ENCODE measurements at regions not wholly inside any gene's neighbourhood (a gene's known extent, or its start where the extent isn't known, plus 50 kb on each side); places are given as distances from the start of the nearest gene placed in this dataset.
A peak's percentile ranks its signal among the peaks of the same experiment; 100 is the strongest.
"Not testable (repeated sequence)": the region's sequence is repeated elsewhere in the genome, so short reads cannot be mapped to it uniquely, and the experiment has no call there.

DNA sequence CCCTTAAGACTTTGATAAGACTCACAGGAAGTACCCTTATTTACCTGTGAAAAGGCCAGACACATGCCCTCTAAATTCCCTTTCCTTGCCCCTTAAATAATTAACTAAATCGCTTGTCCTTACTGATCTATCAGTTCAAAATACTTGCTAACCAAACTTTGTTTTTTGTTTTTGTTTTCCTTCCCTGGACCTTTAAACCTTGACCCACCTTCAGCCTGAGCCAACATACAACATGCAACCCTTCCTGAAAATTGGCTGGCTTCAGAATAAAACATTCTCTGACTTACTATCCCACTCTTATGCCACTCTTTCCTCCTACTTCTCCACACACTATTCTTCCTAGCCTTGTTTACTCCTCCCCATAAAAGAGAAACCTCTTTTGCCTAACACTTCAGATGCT lies 448.1 kb upstream of the TRAM1L1 start:
- DNase-seq (ENCODE audit: low read depth in 4 of 4, low spot score in 2 of 4) = no peak

DNA sequence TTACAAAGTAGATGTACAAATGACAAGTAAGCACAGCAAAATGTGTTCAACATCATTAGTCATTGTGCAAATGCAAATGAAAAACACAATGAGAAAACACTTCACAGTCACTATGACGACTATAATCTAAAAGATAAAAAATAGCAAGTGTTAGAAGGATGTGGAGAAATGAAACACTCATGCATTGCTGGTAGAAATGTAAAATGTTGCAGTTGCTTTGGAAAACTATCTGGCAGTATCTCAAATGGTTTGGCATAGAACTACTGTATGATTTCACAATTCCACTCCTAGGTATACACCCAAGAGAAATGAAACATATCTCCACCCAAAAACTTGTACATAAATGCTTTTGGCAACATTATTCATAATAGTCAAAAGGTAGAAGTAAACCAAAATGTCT lies 459.7 kb upstream of the TRAM1L1 start:
- no peak for DNase-seq (ENCODE audit: low read depth in 4 of 4, low spot score in 2 of 4)

DNA sequence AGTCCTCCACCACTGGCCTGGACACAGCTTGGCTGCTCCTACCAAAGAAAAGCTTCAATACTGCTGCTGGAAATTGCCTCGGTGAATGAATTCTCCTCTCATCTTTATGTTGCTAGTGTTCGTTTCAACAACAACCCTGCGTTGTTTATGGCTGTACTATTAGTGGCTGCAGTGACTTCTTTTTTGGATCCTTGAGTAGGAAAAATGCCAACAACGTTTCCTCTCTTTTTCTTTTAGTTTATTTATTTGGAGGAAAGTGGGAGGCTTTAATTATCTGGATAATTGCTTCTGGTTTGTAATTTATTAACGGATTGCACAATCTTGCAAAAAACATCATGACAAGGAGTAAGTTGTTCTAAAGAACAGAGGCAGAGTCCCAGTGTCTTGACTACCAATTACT lies 464.1 kb upstream of the TRAM1L1 start:
- peak in 1 of 4 donors; percentile 3 for DNase-seq (ENCODE audit: low read depth in 4 of 4, low spot score in 2 of 4)

DNA sequence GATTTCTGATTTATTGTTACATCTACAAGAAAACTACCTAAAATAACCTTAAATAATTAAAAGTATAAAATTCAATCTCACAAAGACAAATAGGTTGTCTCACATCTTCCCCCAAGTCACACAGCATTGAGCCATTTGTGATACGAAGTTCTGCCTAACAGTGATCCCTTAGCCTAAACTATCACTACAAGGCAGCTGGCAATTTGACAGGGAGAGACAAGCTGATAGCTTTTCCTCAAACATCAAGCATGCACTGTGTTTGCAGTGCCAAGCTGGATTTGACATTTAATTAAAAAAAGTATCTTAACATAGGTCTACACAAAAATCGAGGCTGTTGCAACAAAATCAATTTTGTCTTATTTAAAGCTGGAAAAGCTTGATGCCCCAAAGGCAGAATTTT lies 464.7 kb upstream of the TRAM1L1 start:
- no peak for DNase-seq (ENCODE audit: low read depth in 4 of 4, low spot score in 2 of 4)

DNA sequence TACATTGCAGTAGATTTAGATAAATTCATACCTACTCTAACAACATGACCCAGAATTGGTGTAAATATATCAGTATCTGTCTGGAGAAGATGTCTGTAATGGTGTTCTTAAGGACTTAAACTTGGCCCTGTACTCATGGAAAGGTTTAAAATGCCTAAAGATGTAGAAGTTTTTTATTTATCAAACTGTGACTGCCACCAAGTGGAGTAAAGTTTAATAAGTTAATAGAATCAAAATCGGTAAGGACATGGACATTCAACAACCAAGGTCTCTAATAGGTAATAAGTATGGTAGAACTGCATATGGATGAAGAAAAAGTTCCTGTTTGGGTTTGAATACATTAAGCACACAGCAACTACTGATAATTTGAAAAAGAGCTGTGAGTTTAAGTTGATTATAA lies 474.0 kb upstream of the NDST3 start:
- DNase-seq (ENCODE audit: low read depth in 4 of 4, low spot score in 2 of 4) = no peak

DNA sequence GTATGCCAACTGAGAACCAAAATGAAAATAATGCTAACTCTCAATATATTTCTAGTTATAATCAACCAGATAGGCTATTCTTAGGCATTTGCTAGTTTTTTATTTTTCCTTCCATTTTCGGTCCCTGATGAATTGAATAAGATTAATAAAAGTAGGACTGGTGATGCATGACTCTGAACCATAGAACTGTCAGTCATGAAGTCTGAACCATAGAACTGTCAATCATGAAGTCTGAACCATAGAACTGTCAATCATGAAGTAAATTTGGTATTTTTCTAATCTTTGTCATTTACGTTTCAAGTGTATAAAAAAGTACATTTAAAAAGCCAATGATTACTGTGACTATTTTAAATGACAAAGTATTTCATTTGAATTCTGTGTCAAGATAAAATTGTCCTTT lies 460.2 kb upstream of the NDST3 start:
- DNase-seq (ENCODE audit: low read depth in 4 of 4, low spot score in 2 of 4) = no peak

DNA sequence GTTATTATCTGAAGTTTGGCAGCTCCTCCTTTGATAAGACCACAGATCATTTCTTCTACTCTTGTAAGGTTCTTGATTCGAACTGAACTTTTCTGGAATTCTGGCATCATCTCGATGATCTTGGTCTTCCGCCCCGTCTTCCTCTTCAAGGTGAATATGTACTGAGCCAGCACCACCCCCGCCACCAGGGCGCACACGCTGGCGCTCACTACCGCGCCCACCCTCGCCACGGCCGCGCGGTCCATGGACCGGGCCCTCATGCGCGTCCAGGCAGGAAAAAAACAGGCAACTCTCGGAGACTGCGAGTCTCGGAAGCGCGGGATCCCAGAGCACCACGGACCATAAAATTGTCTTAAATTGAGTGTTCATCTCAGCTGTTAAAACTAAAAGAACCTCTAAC lies 458.4 kb upstream of the NDST3 start:
- DNase-seq (ENCODE audit: low read depth in 4 of 4, low spot score in 2 of 4) = no peak

DNA sequence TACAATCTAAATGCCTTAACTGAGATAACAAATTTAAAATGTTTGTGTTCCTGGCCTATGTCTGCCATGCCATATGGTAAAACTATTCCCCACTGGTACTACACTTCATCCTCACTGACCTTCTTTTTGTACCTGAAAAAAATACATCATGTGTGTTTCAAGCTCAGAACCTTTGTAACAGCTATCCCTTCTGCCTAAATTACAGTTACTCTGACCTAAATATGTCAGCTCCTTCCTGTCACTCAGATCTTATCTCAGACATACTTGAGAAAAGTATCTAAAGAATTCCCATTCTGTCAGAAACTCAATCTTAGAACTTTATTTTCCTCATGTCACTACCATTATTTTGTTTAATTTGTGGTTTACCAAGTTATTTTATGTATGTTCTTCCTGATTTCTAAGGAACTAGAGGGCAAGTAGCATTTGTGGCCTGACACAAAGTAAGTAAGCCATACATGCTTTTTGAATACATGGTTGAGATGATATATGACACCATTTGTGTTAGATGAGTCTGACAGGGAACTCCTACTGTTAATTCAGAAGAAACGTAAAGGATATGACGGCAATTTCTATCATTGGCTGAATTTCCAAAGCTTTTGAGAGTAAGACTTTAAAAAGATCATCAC lies 456.5 kb upstream of the NDST3 start:
- DNase-seq (ENCODE audit: low read depth in 4 of 4, low spot score in 2 of 4) = no peak

DNA sequence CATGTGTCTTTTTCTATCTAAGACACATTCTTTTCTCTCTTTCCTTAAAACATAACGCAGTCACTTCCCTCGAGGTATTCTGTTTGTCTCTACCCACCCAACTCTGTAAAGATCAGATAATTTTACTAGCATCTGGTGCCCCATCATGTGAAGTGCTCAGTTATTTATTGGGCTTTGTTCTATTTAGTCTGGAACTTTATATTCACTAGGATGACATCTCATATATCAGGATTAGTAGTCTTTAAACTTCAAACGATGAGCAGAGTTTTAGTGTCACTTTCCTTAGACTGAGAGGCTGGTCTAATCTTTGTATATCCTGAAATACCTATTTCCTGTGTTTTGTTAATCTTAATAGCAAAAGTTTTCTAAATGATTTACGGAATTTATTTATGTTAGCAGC lies 445.5 kb upstream of the NDST3 start:
- no peak for DNase-seq (ENCODE audit: low read depth in 4 of 4, low spot score in 2 of 4)

DNA sequence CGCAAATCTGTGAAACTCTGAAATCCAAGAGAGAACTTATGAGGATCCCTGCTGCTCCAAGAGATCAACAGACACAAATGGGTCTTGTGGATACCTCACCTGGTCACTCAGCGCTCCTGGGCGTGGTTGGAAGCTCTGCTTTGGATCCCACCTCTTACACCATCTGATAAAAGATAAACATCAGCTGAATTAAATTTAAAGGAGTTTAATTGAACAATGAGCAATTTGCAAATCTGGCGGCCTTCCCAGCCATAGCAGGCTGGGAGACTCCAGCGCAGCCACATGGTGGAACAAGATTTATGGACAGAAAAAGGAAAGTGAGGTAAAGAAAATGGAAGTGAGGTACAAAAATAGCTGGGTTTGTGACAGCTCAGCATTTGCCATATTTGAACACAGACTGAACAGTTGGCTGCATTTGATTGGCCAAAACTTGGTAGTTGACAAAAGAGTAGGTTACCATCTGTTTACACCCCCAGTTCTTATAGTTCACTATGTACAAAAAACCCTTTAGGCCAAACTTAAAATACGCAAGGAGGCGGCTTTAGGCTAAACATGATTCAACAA lies 437.3 kb upstream of the NDST3 start:
- no peak for DNase-seq (ENCODE audit: low read depth in 4 of 4, low spot score in 2 of 4)

DNA sequence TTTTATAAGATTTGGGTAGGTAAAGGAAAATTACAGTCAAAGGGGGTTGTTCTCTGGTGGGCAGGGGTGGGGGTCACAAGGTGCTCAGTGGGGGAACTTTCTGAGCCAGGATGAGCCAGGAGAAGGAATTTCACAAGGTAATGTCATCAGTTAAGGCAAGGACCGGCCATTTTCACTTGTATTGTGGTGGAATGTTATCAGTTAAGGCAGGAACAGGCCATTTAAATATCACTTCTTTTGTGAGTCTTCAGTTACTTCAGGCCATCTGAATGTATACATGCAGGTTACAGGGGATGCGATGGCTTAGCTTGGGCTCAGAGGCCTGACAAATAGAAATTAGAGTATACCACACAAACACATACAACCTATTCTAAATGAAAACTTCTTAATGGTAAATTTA lies 434.9 kb upstream of the NDST3 start:
- not testable (repeated sequence) for DNase-seq (ENCODE audit: low read depth in 4 of 4, low spot score in 2 of 4)

DNA sequence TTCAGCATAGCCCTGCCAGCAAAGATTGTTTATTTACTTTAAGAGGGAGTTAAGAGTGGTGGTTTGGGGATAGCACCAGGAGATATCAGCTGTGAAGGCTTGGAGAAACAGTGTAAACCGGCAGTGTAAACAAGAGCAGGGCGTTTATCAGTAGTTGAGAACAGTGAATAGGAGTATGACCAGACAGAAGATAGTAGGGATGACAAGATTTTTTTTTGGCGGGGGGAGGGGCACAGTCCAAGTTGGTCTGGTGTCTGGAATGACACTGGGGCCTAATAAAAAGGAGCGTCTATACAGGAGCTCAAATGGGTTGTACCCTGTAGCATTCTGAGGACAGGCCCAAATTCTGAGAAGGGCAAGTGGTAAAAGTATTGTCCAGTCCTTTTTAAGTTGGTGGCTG lies 433.4 kb upstream of the NDST3 start:
- DNase-seq (ENCODE audit: low read depth in 4 of 4, low spot score in 2 of 4) = not testable (repeated sequence)

DNA sequence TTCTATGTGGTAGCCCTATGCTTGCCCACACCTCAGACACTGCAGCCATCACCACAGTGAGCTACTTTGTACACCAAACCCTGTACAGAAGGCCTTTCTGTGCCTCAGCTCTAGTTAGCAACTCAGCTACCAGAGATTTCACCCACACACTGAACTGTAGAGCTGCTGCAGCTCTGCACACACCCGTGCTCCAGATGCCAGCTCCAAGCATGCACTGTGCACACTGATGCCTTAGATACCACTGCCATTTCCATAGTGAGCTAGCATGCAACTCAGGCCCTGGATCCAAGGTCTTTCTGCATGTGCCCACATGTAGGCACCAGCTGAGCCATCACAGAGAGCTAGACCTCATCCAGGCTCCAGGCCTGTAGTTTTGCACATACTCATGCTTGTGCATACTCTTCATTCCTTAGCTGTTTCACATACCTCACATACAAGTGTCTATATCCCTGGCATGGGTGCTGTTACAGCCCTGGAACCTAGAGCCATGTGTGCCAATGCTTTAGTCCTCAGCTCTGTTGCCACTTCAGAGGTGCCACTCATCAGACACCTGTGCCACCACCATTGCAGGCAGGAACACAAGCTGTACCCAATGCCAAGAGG lies 423.5 kb upstream of the NDST3 start:
- DNase-seq (ENCODE audit: low read depth in 4 of 4, low spot score in 2 of 4) = no peak

DNA sequence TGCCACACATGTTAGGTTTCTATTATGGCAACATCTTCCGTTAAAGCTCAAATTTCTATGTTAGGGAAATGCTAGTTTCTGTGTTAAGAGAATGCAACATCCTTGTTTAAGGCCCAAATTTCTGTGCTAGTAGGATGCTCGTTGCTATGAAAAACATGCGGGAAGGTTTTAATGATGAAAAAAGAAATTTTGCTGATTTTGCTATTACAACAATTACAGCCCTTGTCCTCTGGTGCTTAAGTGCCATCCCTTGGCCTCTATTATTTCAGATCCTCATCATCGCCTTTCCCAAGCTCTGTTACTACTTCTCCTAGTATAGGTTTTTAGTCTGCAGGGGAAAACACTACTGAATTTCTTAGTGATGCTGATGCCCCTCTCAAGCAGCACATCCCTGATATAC lies 412.6 kb upstream of the NDST3 start:
- no peak for DNase-seq (ENCODE audit: low read depth in 4 of 4, low spot score in 2 of 4)

DNA sequence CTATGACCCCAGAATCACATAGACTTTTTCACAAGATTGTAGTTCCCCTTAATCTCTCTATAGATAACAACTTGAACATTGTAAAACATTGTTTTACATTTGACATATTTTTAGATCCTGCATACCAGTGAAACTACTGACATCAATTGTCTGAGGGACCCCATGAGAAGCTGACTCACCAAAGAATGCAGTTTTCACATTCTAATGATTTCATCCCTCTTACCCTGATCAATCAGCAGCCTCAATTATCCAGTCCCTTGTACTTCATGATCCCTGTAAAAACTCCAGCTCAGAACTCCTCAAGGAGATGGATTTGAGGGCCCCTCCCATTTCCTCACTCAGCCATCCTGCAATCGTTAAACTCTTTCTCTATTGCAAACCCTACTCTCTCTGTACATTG lies 411.0 kb upstream of the NDST3 start:
- DNase-seq (ENCODE audit: low read depth in 4 of 4, low spot score in 2 of 4) = no peak

DNA sequence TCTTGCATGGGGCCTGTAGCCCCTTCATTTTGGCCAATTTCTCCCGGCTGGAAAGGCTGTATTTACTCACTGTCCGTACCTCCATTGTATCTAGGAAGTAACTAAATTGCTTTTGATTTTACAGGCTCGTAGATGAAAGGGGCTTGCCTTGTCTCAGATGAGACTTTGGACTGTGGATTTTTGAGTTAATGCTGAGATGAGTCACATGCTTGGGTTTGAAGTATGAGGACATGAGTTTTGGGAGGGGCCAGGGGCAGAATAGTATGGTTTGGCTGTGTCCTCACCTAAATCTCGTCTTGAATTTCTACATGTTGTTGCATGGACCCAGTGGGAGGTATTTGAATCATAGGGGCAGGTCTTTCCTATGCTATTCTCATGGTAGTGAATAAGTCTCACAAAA lies 407.6 kb upstream of the NDST3 start:
- no peak for DNase-seq (ENCODE audit: low read depth in 4 of 4, low spot score in 2 of 4)

DNA sequence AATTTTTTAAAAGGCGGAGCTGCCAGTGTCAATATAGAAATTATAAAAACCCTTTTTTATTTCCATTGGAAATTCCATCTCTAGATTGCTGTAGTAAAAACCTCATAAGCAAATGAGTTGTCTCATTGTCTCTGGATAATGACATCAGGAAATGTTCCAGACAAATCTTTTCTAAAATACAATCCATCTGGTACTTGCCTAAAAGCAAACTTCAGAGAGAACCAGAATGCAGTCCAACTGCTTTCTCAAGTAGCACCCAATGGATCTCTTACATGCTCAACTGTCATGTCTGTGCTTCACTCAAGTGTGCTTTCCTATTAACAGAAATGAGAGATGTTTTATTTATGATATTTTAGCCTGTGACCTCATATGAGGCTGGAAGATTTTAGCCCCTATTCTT lies 399.6 kb upstream of the NDST3 start:
- no peak for DNase-seq (ENCODE audit: low read depth in 4 of 4, low spot score in 2 of 4)

DNA sequence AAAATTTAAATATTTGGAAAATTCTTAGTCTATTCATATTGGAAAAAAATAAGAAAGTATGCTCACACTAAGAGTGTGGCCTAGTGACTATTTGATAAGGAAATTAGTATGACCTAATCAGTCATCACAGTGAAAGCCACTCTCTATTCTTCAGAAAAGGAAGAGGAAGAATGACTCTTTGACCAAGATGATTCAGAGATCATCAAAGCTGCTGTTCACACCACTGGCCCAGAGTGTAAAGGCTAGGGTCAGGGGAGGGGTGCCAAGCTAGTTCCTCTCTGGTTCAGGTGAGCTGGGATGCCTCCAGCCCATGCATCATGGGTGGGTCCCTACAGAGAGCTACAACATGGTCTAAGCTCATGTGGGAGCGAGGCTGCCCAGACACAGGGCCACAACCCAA lies 396.9 kb upstream of the NDST3 start:
- no peak for DNase-seq (ENCODE audit: low read depth in 4 of 4, low spot score in 2 of 4)

DNA sequence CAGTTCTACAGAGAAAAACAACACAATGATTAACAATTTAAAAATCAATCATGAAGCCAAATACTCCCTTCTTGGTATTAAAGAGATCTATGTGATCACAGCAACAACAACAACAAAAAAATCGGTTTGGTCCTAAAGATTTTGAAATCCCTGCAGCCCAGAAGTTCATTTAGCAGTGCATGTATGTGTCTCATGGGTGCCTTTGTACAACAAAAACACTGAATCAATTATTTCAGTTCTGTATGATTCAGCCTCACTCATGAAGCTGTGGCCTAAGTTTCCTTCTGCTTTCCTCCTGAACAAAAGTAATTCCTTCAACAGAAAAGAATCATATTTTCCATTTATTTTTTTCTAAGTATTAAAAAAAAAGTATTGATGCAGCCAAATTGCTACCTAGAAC lies 393.4 kb upstream of the NDST3 start:
- DNase-seq (ENCODE audit: low read depth in 4 of 4, low spot score in 2 of 4) = no peak

DNA sequence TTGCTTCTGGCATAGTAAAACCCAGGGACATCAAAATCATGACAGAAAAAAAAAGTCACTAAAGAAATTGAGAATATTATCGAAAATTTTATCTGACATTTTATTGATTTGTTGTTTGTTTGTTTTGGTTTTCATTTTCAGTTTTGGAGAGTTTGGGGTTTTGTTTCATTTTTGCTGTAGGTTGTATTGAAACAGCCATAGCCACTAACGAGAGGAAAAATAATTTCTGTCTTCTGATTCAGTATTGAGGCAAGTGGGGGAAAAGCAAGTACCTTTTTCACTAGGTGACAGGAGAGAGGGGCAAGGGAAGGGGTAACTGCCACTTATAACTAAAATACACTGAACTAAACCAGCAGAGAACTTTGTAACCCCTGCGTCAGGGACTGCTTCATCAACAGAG lies 392.8 kb upstream of the NDST3 start:
- DNase-seq (ENCODE audit: low read depth in 4 of 4, low spot score in 2 of 4) = no peak

DNA sequence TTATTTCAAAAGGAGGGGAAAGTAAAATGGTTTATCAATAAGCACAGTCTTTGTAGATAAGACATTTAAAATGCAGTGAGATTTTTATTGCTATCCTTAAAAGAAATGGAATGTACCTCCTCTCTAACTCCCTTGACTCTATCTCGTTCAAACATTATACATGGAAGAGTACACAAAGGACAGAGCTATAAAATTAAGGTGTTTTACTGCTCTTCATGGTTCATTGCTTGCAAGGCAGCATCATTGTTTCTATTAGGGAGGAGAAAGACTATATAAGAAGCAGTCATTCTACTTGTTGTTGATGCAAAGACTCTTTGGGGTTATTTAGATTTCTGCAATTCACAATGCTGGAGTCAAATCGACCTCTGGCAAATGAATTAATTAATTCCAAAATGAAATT lies 380.2 kb upstream of the NDST3 start:
- peak in 3 of 4 donors; percentile 17 to 41 (median 18) for DNase-seq (ENCODE audit: low read depth in 4 of 4, low spot score in 2 of 4)

DNA sequence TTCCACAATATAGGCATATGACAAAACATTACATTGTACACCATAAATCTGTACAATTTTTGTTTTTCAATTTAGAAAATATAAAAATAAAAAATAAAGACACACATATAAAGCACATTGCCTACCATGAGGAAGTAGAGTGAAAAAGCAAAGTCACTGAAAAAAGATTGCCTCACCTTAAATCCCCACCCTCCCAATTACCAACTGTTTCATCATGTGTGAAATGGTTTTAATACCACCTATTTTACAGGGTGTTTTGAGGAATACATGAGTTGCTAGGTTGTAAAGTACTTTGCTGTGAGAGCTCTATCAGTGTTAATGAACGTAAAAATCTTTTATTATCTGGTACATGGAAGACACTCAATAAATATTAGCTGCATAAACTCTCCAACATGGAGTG lies 373.6 kb upstream of the NDST3 start:
- DNase-seq (ENCODE audit: low read depth in 4 of 4, low spot score in 2 of 4) = no peak
